Endometrium (tissue), 2 donors: ENCODE measurements at regions not wholly inside any gene's neighbourhood (a gene's known extent, or its start where the extent isn't known, plus 50 kb on each side); places are given as distances from the start of the nearest gene placed in this dataset.
"Not testable (repeated sequence)": the region's sequence is repeated elsewhere in the genome, so short reads cannot be mapped to it uniquely, and the experiment has no call there.

Experiments used
- FAIRE-seq: peaks from 2 replicates; lab custom pipeline; 2012; peaks lifted over from hg19 to GRCh38; lab: Jason Lieb, UNC
- donor health status: control.
- donor health status: control.

DNA sequence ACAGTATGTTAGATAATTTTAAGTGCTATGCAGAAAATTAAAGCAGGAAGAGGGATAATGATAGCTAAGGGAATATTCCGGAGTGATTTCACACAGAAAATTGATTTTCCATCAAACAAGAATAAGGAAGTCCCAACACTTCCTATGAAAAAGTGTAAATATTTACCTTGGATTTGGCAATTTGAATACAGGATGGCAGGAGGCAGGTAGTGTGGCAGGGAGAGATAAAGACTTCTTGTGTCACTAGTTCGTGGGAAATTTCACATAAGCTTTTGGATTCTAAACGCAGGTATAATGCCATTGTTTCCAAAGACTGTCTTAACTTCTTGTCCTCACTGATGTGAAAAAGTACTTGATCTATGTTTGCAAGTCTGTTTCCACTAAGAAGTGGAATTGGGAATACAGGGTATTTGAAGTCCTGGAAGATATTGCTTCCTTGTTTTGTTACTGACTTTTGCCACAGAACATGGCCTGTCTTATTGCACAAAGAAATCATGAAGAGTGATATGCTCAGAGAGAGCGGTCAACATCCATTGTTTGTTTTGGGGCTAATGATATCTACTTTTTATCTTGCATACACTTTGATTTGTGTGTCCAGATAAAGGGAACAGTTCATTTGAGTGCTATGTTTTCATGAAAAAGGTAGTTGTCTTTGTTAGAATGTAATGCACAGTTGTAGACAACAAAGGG lies 1216.1 kb upstream of the FAM98A start:
- no peak for FAIRE-seq

DNA sequence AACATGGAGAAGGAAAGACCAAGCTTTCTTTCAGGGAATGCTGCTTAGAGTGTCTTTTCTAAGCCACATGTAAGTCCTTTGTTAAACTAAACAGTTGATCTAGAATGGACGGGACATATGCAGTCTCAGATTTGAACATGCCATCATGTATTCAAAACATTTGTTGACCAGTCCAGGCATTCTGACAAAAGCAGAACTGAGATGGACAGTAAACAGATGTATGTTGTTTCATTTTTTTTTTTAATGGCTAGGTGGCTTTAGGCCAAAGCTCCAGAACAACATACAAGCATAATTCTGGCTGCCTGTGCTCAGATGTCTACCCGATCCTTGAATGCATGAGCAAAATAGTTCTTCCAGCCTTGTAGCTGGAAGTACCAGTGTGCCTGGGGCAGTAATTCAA lies 1211.4 kb upstream of the FAM98A start:
- no peak for FAIRE-seq

DNA sequence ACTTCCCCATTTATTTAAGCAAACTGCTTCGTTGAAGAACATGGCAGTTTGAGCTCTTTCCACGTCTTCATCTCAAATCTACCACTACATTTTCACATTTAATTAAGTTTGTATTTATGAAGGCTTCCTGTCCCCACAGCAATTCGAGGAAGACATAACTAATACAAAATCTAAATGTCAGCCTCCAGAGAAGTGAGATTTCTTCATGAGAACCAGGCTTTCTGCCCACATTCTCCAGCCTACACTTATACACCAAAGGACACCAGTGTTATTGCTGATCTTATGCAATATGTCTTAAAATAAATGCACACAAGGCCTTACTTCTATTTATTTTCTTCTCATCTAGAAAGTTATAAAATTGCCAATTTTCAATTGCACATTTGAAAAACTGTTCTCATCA lies 1209.3 kb upstream of the FAM98A start:
- FAIRE-seq, result no peak

DNA sequence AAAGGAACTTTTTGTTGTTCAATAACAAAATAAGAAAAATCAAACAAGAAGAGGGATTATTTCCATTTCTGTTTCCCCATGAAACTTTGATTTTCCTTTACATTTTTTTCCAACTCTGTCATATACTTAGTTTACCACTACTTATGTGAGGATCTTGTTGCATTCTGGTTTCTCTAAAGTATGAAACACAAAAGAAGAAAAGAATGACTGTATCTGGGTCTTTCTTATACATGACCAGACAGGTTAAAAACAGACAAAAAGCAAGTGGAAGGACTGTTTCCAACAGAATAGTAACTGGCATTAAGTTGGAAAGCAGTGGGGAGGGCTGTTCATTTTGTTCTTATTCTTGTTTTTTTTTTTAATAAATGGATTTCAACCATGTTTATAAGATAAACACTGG lies 1207.8 kb upstream of the FAM98A start:
- no peak for FAIRE-seq

DNA sequence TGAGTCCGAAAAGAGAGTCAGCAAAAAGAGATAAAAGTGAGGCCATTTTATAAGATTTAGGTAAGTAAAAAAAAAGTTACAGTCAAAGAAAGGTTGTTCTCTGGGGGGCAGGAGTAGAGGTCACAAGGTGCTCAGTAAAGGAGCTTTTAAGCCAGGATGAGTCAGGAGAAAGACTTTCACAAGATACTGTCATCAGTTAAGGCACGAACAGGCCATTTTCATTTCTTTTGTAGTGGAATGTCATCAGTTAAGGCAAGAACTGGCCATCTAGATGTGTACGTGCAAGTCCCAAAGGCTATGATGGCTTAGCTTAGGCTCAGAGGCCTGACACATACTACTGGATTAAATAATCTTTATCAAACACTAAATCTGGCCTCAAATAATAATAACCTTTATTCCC lies 1207.3 kb upstream of the FAM98A start:
- no peak for FAIRE-seq

DNA sequence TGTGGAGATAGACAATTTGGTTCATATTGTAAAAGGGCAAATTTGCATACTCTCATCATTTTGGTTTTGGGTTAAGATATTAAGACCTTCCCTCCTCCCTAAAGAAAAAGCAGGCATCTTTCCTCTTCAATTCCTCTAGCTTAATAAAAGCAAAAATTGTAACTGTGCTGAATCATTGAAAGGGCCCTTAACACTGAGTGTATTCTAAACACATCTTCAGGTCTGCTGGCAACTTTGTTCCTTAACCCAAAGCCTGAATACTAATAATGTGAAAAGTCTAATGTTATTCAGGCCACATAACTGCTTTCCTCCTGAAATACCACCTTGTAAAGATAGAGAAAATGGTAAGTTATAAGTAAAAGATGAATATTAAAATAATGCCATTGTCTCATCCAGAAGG lies 1200.5 kb upstream of the FAM98A start:
- no peak for FAIRE-seq

DNA sequence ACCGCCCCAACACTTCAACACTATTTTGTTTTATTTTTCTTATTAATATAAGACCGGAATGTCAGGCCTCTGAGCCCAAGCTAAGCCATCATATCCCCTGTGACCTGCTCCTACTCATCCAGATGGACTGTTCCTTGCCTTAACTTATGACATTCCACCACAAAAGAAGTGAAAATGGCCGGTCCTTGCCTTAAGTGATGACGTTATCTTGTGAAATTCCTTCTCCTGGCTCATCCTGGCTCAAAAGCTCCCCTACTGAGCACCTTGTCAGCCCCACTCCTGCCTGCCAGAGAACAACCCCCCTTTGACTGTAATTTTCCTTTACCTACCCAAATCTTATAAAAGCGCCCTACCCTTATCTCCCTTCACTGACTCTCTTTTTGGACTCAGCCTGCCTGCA lies 1196.5 kb upstream of the FAM98A start:
- not testable (repeated sequence) for FAIRE-seq

DNA sequence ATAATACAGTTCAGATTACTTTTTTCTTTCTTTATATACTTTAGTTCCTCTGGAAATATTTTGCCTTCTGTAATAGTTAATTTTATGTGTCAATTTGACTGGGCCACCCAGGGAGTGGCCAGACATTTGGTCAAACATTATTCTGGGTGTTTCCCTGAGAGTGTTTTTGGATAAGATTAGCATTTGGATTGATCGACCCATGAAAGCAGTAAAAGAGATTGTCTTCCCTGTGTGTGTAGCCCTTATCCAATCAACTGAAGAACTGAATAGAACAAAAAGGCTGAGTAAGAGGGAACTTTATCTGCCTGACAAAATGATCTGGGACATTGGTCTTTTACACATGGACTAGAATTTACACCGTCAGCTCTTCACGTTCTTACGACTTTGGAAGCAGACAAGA lies 1190.1 kb upstream of the FAM98A start:
- peak; percentile 57 for FAIRE-seq

DNA sequence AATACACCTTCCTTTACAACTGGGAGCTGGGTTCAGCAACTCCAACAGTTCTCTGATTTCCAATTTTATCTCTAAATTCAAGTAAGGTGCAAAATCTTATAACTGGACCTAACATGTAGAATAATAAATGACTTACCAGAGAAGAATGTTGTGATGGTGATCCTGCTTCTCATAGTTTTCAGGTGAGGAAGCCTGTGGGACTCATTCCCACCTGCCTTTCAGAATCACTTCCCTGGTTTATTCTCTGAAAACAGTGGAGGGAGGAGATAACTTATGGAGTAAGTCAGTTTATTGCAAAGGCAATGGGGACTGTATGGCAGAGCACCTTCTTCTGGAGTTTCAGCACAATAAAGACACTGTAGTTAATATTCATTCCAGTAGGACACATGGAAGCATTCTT lies 1188.2 kb upstream of the FAM98A start:
- no peak for FAIRE-seq

DNA sequence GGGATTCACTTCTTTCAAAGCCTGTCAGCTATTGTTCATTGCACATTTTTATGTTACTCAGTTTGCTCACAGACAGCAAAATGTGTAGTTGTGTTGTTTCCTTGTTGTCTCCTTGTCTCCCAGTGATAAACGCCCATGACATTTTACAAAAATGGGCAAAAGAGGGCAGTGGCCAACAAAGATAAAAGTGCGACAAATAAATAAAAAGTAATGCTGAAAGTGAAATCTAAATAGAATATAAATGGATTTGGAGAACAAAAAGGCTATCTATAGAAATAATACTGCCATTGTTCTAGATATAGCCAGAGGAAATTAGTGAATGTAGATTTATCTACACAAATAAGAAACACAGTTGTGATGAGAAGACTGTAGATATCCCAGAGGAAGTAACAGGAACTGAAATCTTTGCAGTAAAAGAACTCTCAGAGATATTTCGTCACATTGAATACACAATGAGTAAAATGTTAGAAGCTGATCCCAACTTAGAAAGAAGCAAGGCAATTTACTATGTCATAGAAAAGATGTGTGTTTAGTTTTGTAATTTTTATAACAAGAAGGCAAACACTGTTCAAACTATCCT lies 1186.2 kb upstream of the FAM98A start:
- no peak for FAIRE-seq

DNA sequence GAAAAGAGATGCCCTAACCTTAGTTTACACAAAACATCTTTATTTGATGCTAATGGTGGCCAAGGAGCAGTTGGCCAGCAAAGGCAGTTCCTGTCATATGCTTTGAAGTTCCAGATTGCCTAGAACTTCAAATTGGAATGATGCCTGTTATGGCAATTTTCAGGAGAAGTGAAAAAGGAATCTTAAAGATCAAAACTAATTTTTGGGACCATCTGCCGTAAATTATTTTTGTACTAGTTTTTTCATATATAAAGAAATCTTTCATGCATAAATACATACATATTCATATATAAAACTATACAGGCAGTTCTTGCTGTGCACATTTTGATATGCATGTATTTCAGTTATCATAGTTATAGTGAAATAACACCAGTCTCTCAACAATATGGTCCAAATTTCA lies 1185.6 kb upstream of the FAM98A start:
- no peak for FAIRE-seq

DNA sequence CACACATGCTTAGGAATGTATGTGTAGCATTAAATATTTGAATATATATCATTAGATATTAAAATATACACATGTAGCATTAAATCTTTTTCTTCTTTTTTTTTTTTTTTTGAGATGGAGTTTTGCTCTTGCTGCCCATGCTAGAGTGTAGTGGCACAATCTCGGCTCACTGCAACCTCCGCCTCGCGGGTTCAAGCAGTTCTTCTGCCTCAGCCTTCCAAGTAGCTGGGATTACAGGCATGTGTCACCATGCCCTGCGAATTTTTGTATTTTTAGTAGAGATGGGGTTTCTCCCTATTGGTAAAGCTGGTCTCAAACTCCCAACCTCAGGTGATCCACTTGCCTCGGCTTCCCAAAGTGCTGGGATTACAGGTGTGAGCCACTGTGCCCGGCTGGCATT lies 1151.6 kb upstream of the FAM98A start:
- not testable (repeated sequence) for FAIRE-seq

DNA sequence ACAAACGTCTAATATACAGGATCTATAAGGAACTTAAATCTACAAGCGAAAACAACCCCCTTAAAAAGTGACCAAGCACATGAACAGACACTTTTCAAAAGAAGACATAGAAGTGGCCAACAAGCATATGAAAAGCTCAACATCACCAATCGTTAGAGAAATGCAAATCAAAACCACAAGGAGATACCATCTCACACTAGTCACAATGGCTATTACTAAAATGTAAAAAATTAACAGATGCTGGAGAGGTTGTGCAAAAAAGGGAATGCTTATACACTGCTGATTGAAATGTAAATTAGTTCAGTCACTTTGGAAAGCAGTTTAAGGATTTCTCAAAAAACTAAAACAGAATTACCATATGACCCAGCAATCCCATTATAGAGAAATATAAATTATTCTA lies 1148.5 kb upstream of the FAM98A start:
- FAIRE-seq, result no peak

DNA sequence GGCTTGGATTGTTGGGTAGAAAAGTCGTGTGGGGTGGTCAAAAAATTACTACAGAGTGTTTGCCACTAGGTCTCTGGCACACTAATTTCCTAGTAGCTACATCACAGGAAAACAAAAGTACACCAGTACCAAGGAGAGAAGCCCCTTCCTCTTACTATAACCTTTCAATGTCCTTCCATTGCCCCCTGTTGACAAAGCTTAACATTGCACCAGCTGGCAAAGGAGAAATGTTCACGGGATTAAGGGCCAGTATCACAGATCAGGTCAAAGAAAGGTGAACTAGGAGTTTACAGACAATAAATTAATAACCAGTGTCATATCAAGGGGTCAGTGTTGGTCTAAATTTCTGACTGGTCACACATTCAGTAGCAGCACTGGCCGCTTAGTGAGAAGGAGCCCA lies 1139.6 kb upstream of the FAM98A start:
- no peak for FAIRE-seq

DNA sequence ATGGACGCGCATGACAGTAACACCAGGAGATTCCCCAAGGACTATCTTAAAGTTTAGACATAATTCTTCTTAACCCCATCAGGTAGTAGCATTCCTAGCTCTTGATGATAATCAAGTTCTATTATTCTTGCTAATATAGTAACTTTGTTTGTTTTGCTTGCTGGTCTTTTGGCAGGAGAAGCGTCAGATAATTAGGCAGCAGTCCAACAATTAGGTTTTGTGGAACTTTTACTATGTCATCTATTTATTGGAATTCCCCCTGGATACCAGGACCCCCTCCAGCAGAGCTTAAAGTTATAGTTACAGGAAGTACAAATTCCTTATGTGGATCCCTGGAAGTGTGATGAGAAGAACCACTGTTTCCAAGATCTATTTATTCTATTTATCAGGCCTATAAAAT lies 1138.0 kb upstream of the FAM98A start:
- no peak for FAIRE-seq

DNA sequence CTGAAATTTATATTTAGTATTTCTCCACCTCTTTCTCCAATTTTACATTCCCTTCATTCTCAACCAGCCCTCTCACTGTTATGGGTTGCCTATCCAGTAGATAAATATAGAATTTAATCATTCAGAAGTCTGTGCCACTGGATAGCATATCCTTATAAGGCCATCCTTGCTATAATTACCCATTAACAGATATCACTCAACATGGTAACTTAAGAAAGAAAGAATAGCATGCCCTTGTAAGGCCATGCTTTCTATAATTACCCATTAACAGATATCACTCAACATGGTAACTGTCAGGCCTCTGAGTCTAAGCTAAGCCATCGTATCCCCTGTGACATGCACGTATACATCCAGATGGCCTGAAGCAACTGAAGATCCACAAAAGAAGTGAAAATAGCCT lies 1137.4 kb upstream of the FAM98A start:
- FAIRE-seq, result no peak

DNA sequence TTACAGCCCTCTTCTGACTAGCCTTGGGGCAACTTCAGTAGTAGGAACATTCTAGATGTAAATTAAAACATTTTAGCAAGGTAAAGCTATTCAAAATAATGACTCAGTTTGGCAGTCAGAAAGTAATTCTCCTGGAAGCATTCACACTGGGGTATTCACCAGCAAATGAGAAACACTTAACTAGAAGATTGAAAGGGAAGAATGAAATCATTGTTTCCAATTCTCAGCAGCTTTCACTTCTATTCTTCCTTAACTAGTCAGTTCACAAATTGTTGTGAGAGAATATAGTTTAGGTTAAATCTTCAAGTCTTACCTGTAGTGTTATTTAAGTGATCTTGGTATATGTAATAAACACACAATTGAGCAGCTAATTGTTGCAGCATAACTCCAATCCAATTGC lies 1135.6 kb upstream of the FAM98A start:
- no peak for FAIRE-seq

DNA sequence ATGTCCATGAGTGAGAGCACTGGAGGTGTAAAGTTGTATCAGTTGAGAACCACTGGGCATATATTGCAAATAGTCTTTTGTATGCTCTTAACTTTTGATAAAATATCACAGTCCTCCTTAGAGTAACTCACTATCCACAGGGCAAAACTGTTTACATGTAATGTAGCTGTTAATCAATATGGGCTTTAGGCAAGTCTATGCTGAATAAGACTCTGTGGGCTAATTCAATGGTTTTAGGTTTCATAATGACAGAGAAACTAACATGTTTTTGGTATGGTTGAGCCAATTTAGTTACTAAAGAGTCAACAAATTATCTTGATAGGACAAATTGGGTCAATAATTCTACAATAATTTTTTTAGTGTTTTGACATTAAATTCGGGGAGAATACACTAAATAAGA lies 1134.9 kb upstream of the FAM98A start:
- FAIRE-seq, result no peak

DNA sequence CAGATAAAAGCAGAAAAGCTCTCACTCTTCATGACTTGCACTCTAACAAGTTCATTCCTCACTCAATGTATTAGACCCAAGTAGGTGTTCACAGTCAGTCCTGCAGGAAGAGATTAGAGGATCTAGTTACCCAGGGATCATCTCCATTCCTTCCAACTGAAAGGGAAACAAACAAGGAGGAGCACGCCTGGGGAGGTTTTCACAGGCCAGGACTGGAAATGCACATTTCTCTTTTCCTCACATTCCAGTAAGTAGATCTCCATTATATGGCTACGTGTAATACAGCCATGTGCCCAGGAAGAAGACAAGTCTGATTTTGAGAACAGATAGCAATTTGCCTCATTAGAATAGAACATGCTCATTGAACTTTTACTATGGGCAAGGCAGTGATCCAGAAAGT lies 1132.2 kb upstream of the FAM98A start:
- no peak for FAIRE-seq

DNA sequence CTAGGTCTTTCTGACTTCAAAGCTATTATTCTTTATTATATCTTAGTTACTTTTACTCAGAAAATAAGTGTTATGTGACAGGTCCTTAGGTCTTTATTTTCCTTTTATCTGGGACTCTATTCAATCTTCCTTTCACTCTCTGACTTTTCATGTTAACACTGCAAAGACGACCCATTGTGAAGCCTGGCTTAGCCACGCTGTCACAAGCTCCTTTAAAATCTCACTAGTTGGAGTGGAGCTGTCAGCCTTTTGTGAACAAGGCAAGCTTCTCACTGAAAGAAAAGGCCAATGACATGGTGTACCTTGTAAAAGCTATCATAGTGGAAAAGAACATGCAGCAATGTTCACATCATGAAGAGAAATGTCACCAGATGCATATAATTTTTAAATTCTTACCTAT lies 1130.7 kb upstream of the FAM98A start:
- no peak for FAIRE-seq

DNA sequence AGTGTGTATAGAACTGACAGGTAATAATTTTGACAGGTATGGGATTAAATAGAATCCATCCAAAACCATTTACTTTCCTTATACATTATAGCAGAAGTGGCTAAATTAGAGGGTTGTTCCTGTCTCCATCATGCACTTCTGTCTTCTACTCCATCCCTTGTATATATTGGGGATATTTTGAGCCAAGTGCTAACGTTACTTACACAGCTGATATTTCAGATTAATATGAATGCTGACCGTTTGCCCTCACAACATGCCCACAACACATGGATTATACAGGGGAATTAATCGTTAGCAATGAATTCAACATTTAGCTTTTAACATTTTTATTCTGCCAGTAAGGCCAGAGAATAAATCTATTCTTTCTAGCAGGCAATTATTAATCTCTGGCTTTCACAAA lies 1125.0 kb upstream of the FAM98A start:
- no peak for FAIRE-seq

DNA sequence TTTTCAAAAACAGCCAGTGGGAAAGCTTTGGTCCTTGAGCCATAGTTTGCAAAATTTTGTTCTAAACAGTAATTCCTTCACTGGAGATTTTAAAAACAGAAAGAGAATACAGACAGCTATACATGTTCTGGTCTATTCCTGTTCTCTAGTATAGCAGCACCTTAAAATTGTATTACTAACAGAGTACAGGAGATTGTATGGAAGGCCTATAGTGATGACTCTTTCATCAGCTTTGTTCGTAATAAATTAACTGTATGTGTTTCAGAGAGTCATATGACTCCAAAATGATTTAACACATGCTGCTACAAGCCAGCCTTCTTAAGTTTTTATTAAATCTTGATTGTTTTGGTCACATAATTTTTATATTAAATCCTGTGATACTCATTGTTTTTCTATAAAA lies 1124.6 kb upstream of the FAM98A start:
- no peak for FAIRE-seq

DNA sequence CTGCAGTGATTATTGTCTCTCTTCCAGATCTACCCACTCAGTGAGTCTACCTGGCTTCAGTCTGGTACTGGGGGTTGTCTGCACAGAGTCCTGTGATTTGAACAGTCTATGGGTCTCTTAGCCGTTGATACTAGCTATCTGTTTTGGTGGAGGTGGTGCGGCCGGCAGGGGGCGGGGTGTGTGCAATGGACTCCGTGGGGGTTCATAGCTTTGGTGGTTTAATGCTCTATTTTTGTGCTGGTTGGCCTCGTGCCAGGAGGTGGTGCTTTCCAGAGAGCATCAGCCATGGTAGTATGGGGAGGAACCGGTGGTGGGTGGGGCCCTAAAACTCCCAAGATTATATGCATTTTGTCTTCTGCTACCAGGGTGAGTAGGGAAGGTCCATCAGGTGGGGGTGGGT lies 1120.1 kb upstream of the FAM98A start:
- FAIRE-seq, result no peak

DNA sequence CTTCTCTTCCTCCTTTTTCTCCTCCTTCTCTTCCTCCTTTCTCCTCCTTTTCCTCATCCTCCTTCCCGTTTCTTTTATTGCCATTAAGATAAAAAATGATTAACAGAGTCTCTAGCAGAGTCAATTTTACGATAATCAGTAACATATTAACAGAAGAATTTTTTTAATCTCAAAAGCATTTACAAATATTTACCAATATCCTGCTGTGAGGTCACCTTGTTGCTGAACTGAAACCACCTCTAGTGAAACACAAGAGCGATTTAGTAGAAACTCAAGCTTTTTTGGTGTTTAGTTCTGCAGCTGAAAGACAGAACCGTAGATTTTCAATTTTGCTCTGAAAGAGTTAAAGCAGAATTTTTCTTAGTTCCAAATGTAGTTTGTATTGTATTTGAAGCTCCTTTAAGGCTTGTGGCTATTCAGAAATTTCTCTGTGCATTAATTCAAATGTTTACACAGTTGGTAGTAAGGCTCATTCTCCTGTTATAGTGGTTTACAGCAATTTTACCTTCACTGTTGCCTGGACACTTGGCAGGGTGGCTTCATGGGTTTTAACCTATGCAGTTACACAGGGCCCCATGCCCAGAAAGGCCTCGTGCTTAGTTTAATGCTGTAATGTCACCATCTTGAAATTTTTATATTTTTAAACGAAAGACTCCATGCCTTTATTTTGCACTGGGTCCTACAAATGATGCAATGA lies 1106.6 kb upstream of the FAM98A start:
- no peak for FAIRE-seq
